ENCODE measurements at regions not wholly inside any gene's neighbourhood (a gene's known extent, or its start where the extent isn't known, plus 50 kb on each side); places are given as distances from the start of the nearest gene placed in this dataset.

DNA sequence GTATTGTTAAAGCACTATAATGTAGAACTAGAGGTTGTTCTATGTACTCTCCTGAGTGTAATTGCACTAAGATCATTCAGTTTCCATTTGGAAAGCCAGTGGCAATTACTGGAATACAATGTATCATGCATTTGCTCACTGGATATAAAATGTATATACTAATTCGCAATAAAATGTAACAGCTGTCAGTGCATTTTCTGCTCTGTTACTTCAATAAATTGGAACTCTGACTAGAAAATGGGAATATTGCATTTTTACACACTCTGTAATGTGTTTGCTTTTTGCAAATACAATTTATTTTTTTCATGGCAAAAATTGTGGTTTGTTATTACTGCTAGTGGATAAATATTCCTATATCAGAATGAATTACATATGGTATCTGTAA, 893.8 kb upstream of the POU3F3 start:
- DNase-seq = no peak

DNA sequence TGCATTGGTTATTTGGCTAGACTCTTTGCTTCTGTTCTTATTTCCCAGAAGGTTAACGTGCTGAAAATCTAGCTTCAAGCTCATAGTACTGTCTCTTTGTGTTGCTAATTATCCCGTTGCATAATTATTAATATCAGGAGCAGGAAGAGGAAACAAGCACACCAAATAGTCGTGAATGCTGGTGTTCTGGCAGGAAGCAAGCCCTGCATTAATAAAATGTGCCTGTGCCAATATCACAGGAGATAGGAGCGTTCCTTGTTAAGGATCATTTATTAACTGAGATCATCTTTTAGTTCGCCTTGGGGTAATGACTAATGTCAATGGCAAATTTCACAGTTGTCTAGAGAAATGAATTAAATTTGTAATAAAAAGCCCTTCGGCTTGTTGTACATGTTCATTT, 893.0 kb upstream of the POU3F3 start:
- DNase-seq = no peak

DNA sequence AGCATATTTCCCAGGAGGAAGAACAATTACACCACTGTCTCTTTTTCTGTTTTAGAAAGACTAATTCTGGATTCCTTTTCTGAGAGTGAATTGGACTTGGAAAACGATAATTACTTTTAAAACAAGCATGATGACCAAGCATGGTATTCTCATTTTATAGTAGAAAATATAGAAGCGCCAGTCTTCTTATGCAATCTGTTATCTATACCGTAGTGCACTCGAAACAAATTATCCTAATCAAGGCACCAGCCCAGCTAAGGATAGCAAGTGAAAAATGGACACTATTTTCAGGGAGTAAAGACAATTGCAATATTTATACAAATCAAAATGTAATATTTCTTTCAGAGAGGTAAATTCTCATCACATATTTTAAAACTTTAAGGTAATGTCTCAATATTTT, 892.1 kb upstream of the POU3F3 start:
- DNase-seq = no peak

GRCh38 chr2:103962670-103963069, 891.2 kb upstream of the POU3F3 start:
- DNase-seq = no peak

DNA sequence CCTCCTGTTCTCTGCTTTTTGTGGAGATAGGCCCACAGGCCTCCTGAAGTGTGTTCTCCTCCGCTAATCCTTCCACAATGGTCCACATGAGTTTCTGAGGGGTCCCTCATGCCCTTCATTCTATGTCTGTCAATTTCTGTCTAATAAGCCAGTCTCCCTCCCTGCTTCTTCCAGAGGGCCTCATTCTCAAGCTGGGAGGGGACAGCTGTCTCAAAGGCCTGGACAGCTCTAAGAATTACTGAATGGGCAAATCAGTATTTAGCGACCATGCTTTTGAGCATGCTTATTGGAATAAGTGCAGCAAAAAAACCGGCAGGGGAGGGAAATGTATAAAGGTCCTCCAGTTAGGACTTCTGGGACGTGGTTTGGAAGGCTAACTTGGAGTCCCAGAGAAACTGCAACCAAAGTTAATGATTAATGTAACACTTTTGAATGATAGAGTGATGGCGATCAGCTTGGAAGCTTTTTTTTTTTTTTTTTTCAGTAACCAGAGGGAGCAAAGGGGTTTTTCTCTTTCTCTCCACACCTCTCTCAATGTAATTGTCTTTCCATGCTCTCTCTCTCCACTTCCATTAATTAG, 890.7 kb upstream of the POU3F3 start:
- no peak for DNase-seq

GRCh38 chr2:103977241-103977640, 876.7 kb upstream of the POU3F3 start:
- DNase-seq = no peak

GRCh38 chr2:103977668-103978067, 876.2 kb upstream of the POU3F3 start:
- no peak for DNase-seq

DNA sequence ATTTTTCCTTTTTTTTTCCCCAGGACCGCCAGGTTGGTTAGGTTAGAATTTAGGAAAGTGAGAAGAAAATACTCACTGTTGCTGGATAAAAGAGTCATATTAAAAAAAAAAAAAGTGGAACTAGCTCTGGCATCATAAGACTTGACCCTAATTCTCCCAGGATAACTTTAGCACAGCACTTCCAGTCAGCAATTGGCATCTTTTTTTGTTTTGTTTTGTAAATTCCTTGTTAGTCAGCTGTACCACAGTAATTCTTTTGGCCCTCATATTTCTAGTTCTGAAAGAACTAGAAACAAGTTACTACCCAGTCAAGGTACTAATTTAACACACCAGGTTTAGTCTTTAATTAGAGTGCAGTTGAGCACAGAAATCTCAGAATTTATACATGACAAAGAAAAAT, 873.5 kb upstream of the POU3F3 start:
- DNase-seq = no peak

DNA sequence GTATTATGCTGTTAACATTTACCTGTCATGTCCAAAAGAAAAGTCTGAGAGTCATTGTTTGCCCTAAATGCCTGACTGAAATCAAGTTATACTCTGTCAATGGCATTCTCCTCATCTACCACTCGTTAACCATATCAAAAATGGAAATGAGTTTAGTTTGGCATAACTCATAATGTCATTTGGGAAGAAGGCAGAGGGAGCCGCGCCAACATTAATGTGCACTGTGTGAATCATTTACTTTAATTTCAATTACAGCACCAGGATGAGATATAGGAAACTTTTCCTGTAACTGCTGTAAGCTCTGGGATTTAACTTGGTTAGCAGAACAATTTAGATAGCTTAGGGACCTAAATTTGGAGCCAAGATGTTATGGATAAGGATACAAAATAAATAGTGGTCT, 871.2 kb upstream of the POU3F3 start:
- no peak for DNase-seq

DNA sequence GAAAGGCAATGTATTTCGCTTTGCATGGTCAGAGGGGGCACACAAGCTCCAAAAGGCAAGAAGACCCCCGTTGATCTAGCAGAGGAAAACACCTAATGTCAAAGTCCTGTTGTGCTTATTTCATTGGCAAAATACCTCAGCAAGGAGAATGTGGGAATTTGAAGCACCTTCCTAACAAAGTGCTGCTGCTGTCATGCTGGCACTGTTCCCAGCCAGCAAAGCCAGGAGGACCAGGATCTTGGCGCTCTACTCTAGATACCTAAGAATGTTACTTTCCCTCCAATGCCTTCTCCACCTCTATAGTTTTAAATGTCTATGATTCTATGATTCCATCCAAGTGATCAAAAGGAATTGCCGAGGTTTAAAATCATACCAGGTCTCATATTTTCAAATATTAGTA, 867.9 kb upstream of the POU3F3 start:
- no peak for DNase-seq

- DNase-seq = no peak
Observed at GRCh38 chr2:103991591-103991990, 862.3 kb upstream of the POU3F3 start.

- DNase-seq = no peak
Observed at GRCh38 chr2:104004821-104005220, 849.1 kb upstream of the POU3F3 start.

DNA sequence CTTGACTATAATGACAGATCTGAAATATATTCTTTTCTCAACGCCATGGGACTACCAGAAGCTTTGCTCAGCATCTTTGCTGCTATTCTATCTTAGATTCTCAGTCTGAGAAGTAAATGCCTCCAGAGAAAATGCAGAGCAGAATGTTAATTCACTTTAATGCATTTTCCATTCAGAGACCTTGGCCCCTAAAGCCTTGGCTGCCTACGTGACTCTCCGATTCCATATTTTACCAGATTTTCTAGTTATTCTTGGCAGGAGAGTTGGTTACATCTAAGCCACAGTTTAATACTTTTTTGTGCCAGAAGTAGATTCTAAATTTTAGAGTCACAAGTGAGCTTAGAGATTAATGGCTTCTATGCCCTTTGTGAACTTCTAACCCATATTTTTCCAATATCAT, 837.1 kb upstream of the POU3F3 start:
- no peak for DNase-seq

DNA sequence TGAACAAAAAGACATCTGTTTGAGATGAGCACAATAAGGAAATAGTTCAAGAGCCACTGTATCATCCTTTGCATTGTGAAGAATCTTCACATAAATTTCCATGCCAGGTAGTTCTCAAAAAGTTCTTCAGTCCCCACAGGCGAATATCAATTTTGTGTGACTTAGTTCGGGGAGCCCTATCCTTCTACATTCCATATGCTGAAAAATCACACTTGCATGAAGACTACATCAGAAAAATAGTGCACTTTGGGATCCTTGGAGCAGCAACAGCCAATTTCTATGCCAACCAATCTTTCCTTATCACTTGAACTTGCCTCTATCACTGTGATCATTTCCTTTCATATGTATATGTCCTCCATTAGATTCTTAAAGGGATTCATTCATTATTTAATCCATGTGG, 830.6 kb upstream of the POU3F3 start:
- DNase-seq = no peak

GRCh38 chr2:104023765-104024164, 830.1 kb upstream of the POU3F3 start:
- DNase-seq = no peak

GRCh38 chr2:104025295-104025694, 828.6 kb upstream of the POU3F3 start:
- no peak for DNase-seq

GRCh38 chr2:104026725-104027124, 827.2 kb upstream of the POU3F3 start:
- DNase-seq = no peak

- no peak for DNase-seq
Observed at GRCh38 chr2:104027321-104027720, 826.6 kb upstream of the POU3F3 start.

- DNase-seq = no peak
Observed at GRCh38 chr2:104028061-104028460, 825.9 kb upstream of the POU3F3 start.

GRCh38 chr2:104033399-104033798, 820.5 kb upstream of the POU3F3 start:
- no peak for DNase-seq

- DNase-seq = no peak
Observed at GRCh38 chr2:104040771-104041170, 813.1 kb upstream of the POU3F3 start.

DNA sequence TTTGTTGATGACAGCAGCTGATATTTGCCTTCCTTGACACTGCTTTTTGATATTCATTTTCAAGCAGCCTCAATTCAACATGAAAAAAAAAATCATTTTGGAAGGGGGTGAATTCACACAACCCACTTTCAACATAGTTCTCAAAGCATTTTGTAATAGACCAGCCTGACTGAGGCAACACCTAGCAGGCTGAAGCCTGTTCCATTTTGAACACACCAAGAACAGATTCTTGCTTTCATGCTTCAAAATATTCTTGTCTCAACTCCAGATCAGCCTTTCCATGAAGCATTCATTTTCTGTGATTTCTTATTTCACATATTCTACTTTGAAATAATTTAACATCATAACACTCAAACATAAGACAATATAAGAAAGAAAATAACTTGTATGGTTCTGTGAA, 812.6 kb upstream of the POU3F3 start:
- no peak for DNase-seq

GRCh38 chr2:104043864-104044263, 810.1 kb upstream of the POU3F3 start:
- no peak for DNase-seq

- no peak for DNase-seq
Observed at GRCh38 chr2:104045071-104045470, 808.8 kb upstream of the POU3F3 start.

GRCh38 chr2:104046466-104046865, 807.4 kb upstream of the POU3F3 start:
- DNase-seq = no peak

DNA sequence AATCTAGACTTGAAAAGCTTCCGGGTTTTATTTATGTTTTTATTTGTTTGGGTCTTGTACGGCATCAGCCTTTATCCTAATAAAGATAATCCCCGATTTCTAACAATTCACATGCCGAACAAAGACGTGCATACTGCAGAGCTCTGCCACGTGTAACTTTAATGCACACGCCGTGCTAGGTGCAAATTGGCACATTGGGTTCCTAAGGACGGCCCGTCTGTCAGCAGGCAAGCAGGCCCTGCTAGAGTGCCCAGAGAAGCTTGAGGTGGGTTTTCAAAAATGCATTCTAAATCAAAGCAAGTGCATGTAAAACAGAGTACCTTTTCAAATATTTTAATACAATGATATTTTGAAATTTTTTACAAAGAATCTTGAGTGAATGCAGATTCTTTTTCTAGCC, 806.4 kb upstream of the POU3F3 start:
- no peak for DNase-seq

Measured in DMS79 treated with DMSO at 0.1 percent for 48 hours (cell line).